Nephron (organoid): ENCODE measurements at regions not wholly inside any gene's neighbourhood (a gene's known extent, or its start where the extent isn't known, plus 50 kb on each side); places are given as distances from the start of the nearest gene placed in this dataset.
A peak's percentile ranks its signal among the peaks of the same experiment; 100 is the strongest.

Experiments
- H3K27ac Mint-ChIP-seq, 3 experiments: 2 replicates each; pipeline ENCODE4 v1.8.0; 2020; ENCODE audit warnings: mixed read lengths in 3 of 3, mild to moderate bottlenecking in 2 of 3, moderate library complexity in 1 of 3
- H3K27me3 Mint-ChIP-seq: 2 replicates; pipeline ENCODE4 v1.8.0; 2021; ENCODE audit warnings: low read depth, mild to moderate bottlenecking, moderate library complexity, mixed read lengths
- H3K36me3 Mint-ChIP-seq: 2 replicates; pipeline ENCODE4 v1.8.0; 2020; ENCODE audit warnings: low read depth, mixed read lengths
- H3K4me1 Mint-ChIP-seq: 2 replicates; pipeline ENCODE4 v1.8.0; 2020; ENCODE audit warnings: mixed read lengths
- H3K4me3 Mint-ChIP-seq, 3 experiments: 2 replicates each; pipeline ENCODE4 v1.8.0; 2020; ENCODE audit warnings: mild to moderate bottlenecking in 3 of 3, mixed read lengths in 3 of 3, moderate library complexity in 2 of 3
- H3K9me3 Mint-ChIP-seq: 2 replicates; pipeline ENCODE4 v1.8.0; 2020; ENCODE audit warnings: mixed read lengths
- CTCF ChIP-seq, 3 experiments: fragments of 200-600 bp; sonication (generic); IDR thresholded peaks; one replicate each; pipeline ENCODE4 v1.5.0; 2021; ENCODE audit warnings: antibody characterized with exemption in 3 of 3; ENCODE audit not compliant: unreplicated experiment in 3 of 3

- no peaks in the 10 kb centered on the region for H3K9me3 Mint-ChIP-seq
- peaks cover 67% of the 10 kb centered on the region for H3K27me3 Mint-ChIP-seq
- H3K36me3 Mint-ChIP-seq = no peaks in the 10 kb centered on the region
- TF ChIP-seq CTCF (IDR thresholded peaks at IDR 0.05; ENCODE audit: unreplicated experiment in 3 of 3) = no peak
- H3K4me1 Mint-ChIP-seq = peaks cover 23% of the 10 kb centered on the region
- peak overlapping the region; percentile 60 to 83 (median 76) for H3K4me3 Mint-ChIP-seq
- peak overlapping the region; percentile 41 to 87 (median 44) for H3K27ac Mint-ChIP-seq
Measured at GRCh38 chr2:5982193-5982902, 290.2 kb downstream of the SOX11 start.

- H3K27me3 Mint-ChIP-seq = peaks cover 62% of the 10 kb centered on the region
- H3K4me3 Mint-ChIP-seq = peak overlapping the region; percentile 60 to 83 (median 76)
- no peak for TF ChIP-seq CTCF (IDR thresholded peaks at IDR 0.05; ENCODE audit: unreplicated experiment in 3 of 3)
- H3K9me3 Mint-ChIP-seq = no peaks in the 10 kb centered on the region
- H3K4me1 Mint-ChIP-seq = peaks cover 23% of the 10 kb centered on the region
- no peaks in the 10 kb centered on the region for H3K36me3 Mint-ChIP-seq
- peak overlapping the region; percentile 18 to 87 (median 41) for H3K27ac Mint-ChIP-seq
Measured at GRCh38 chr2:5982903-5983265, 290.7 kb downstream of the SOX11 start.

- Mint-ChIP-seq H3K4me3 (no peak overlapping the region), H3K4me1 (peaks cover 23% of the 10 kb centered on the region), H3K27me3 (peaks cover 57% of the 10 kb centered on the region), H3K27ac (peak overlapping the region in 1 of 3 experiments; percentile 32), H3K9me3 (no peaks in the 10 kb centered on the region), H3K36me3 (no peaks in the 10 kb centered on the region)
- TF ChIP-seq CTCF (IDR thresholded peaks at IDR 0.05; ENCODE audit: unreplicated experiment in 3 of 3) = no peak
Measured at GRCh38 chr2:5983511-5984272, 291.5 kb downstream of the SOX11 start.

GRCh38 chr2:5984273-5984655 is 292.1 kb downstream of the SOX11 start:
- no peak overlapping the region for H3K4me3 Mint-ChIP-seq
- H3K4me1 Mint-ChIP-seq = peaks cover 23% of the 10 kb centered on the region
- no peak for TF ChIP-seq CTCF (IDR thresholded peaks at IDR 0.05; ENCODE audit: unreplicated experiment in 3 of 3)
- peaks cover 52% of the 10 kb centered on the region for H3K27me3 Mint-ChIP-seq
- no peaks in the 10 kb centered on the region for H3K36me3 Mint-ChIP-seq
- peak overlapping the region in 1 of 3 experiments; percentile 32 for H3K27ac Mint-ChIP-seq
- H3K9me3 Mint-ChIP-seq = no peaks in the 10 kb centered on the region

GRCh38 chr2:5984946-5985345 is 292.8 kb downstream of the SOX11 start:
- Mint-ChIP-seq H3K27me3 (peaks cover 46% of the 10 kb centered on the region), H3K4me1 (peaks cover 20% of the 10 kb centered on the region), H3K36me3 (no peaks in the 10 kb centered on the region), H3K4me3 (no peak overlapping the region), H3K27ac (no peak overlapping the region), H3K9me3 (no peaks in the 10 kb centered on the region)
- TF ChIP-seq CTCF (IDR thresholded peaks at IDR 0.05; ENCODE audit: unreplicated experiment in 3 of 3) = no peak
